Endothelial cell of umbilical vein (primary cell): ENCODE measurements at regions not wholly inside any gene's neighbourhood (a gene's known extent, or its start where the extent isn't known, plus 50 kb on each side); places are given as distances from the start of the nearest gene placed in this dataset.

Experiments
- BruUV-seq: library from RNA; stranded (reverse); fragments of 400-500 nt; replicated peaks from 2 replicates; lab custom pipeline; 2021; lab: Mats Ljungman, UMichigan
- CTCF ChIA-PET: fragments of 300-600, 350-600 bp; sonication (Branson Sonifier 250); formaldehyde crosslinking; loops from one replicate; lab custom pipeline; 2021; ENCODE audit warnings: antibody characterized with exemption, inconsistent platforms; lab: Charles Lee
- POLR2A ChIA-PET: fragments of 300-600, 350-600 bp; sonication (Branson Sonifier 250); formaldehyde crosslinking; loops from one replicate; lab custom pipeline; 2021; ENCODE audit warnings: antibody characterized with exemption, inconsistent platforms; lab: Charles Lee
- DNase-seq: peaks from one replicate; pipeline ENCODE4 v3.0.0-alpha.2; 2011; ENCODE audit warnings: low read depth, low spot score
- FAIRE-seq: peaks from 2 replicates; lab custom pipeline; 2011; peaks lifted over from hg19 to GRCh38; lab: Jason Lieb, UNC
- H2AFZ ChIP-seq: 2 replicates; pipeline ENCODE4 v1.6.0; 2012; ENCODE audit warnings: low read depth, low read length, control low read depth, inconsistent platforms
- H3K27ac ChIP-seq: 2 replicates; pipeline ENCODE4 v1.5.1; 2011; ENCODE audit warnings: low read depth, mild to moderate bottlenecking, control low read depth, low read length, moderate library complexity; ENCODE audit not compliant: insufficient read depth
- H3K27me3 ChIP-seq, 2 experiments: 2 replicates each; pipeline versions ENCODE4 v1.6.0 to v1.6.1; 2011; ENCODE audit warnings: low read length in 2 of 2, mixed read lengths in 1 of 2; ENCODE audit not compliant: control insufficient read depth in 2 of 2, insufficient read depth in 2 of 2
- H3K36me3 ChIP-seq, 2 experiments: 2 replicates in 1 of 2; 3 replicates in 1 of 2; pipeline ENCODE4 v1.5.1; 2011; ENCODE audit warnings: low read length in 2 of 2, mild to moderate bottlenecking in 1 of 2, moderate library complexity in 1 of 2; ENCODE audit not compliant: control insufficient read depth in 2 of 2, insufficient read depth in 2 of 2; ENCODE audit errors: extremely low read depth in 1 of 2
- H3K4me1 ChIP-seq: 3 replicates; pipeline ENCODE4 v1.5.1; 2011; ENCODE audit warnings: mild to moderate bottlenecking, low read length; ENCODE audit not compliant: control insufficient read depth, insufficient read depth; ENCODE audit errors: extremely low read depth
- H3K4me2 ChIP-seq: 2 replicates; pipeline ENCODE4 v1.6.1; 2011; ENCODE audit warnings: low read length, control low read depth, mixed read lengths; ENCODE audit not compliant: insufficient read depth
- H3K4me3 ChIP-seq, 3 experiments: fragments of 200-600 bp in 1 of 3; sonication (generic), shearing (Covaris generic) in 1 of 3; replicated peaks in 1 of 3; 2 replicates each; pipeline ENCODE4 v1.5.1; 2011 to 2016; ENCODE audit warnings: control low read depth in 3 of 3, low read length in 3 of 3, mild to moderate bottlenecking in 2 of 3, inconsistent platforms in 1 of 3, low read depth in 1 of 3, moderate library complexity in 1 of 3; ENCODE audit not compliant: insufficient read depth in 1 of 3
- H3K79me2 ChIP-seq: 2 replicates; pipeline ENCODE4 v1.6.0; 2012; ENCODE audit warnings: low read length, inconsistent platforms; ENCODE audit not compliant: control insufficient read depth, insufficient read depth
- H3K9ac ChIP-seq: replicated peaks from 2 replicates; pipeline ENCODE3; 2011; ENCODE audit warnings: low read length, control low read depth; ENCODE audit not compliant: insufficient read depth; ENCODE audit errors: extremely low read depth
- H3K9me1 ChIP-seq: replicated peaks from 3 replicates; pipeline ENCODE4 v1.6.0; 2011; ENCODE audit warnings: mild to moderate bottlenecking, low read length; ENCODE audit not compliant: control insufficient read depth, insufficient read depth; ENCODE audit errors: extremely low read depth
- H3K9me3 ChIP-seq: replicated peaks from 2 replicates; pipeline ENCODE4 v1.5.1; 2012; ENCODE audit warnings: low read length, inconsistent platforms; ENCODE audit not compliant: control insufficient read depth, insufficient read depth
- H4K20me1 ChIP-seq: replicated peaks from 2 replicates; pipeline ENCODE3; 2011; ENCODE audit warnings: mild to moderate bottlenecking, low read length; ENCODE audit not compliant: control insufficient read depth, insufficient read depth; ENCODE audit errors: extremely low read depth
- EZH2 ChIP-seq: IDR thresholded peaks from 2 replicates; pipeline ENCODE4 v1.6.1; 2012; ENCODE audit warnings: borderline replicate concordance, low read depth, mild to moderate bottlenecking, moderate library complexity, low read length, inconsistent platforms; ENCODE audit not compliant: severe bottlenecking
- FOS ChIP-seq: IDR thresholded peaks from 2 replicates; pipeline ENCODE4 v1.6.1; 2011; ENCODE audit warnings: mild to moderate bottlenecking, low read length, moderate library complexity, borderline replicate concordance; ENCODE audit not compliant: insufficient read depth
- GATA2 ChIP-seq: IDR thresholded peaks from 2 replicates; pipeline ENCODE4 v1.7.0; 2011; ENCODE audit warnings: low read depth, mild to moderate bottlenecking, moderate library complexity, mixed read lengths, low read length; ENCODE audit not compliant: insufficient read length, insufficient read depth
- JUN ChIP-seq: IDR thresholded peaks from 2 replicates; pipeline ENCODE4 v1.6.1; 2011; ENCODE audit warnings: borderline replicate concordance, low read depth; ENCODE audit not compliant: insufficient read length, insufficient read depth
- MYC ChIP-seq: IDR thresholded peaks from one replicate; pipeline ENCODE4 v1.6.1; 2011; ENCODE audit warnings: mild to moderate bottlenecking, low read depth, low read length
- POLR2A ChIP-seq: IDR thresholded peaks from 2 replicates; pipeline ENCODE4 v1.6.1; 2012; ENCODE audit warnings: low read depth, mild to moderate bottlenecking, control low read depth, low read length
- POLR2AphosphoS5 ChIP-seq: IDR thresholded peaks from 2 replicates; pipeline ENCODE4 v1.6.1; 2012; ENCODE audit warnings: low read depth, mild to moderate bottlenecking, control low read depth, low read length, moderate library complexity; ENCODE audit not compliant: insufficient read depth
- dilution Hi-C: fragments of 300-500 bp; cut with MboI; formaldehyde crosslinking; loops from one replicate; pipeline ENCODE4 v1.15.0; 2019; ENCODE audit warnings: low sequenced_read_pairs; ENCODE audit not compliant: extremely low pct_ligation_motif_present
- intact Hi-C: fragments of 100-400 bp; cut with micrococcal nuclease; formaldehyde crosslinking; loops from one replicate; pipeline ENCODE4 v1.10.0; 2022
- TF ChIP-seq, protein P1 (sequence below): IDR thresholded peaks from 2 replicates; pipeline ENCODE4 v1.6.1; 2011; ENCODE audit not compliant: insufficient read depth, insufficient read length
- TF ChIP-seq, protein P2 (sequence below), 2 donors: IDR thresholded peaks; 1 replicate in 1 of 2; 2 replicates in 1 of 2; pipeline ENCODE4 v1.5.1; 2011; ENCODE audit warnings: low read length in 2 of 2, mild to moderate bottlenecking in 2 of 2, moderate library complexity in 2 of 2, control low read depth in 1 of 2, inconsistent platforms in 1 of 2, low read depth in 1 of 2; ENCODE audit not compliant: insufficient read depth in 1 of 2; ENCODE audit errors: extremely low read depth in 1 of 2

DNA sequence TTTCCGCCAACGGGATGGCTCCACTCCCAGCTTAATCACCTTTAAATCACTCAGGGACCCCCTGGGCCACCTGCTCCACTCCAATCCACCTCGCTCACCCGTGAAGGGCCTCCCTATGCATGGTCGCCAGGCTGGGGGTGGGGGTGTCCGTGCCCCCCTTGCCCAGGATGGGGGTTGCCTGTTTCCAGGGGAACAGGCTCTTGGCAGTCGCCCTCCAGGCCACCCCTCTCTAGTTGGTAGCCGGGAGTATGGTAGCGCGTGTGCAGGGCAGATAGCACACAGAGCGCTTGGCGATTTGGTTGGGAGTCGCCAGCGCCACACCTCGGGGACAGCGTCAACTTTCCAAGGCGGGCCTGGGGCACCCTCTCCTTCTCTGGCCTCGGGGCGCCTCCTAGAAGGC, 134.9 kb upstream of the ZNF92 start:
- Histone ChIP-seq H3K9ac (no peak overlapping the region), H3K4me3 (no peak overlapping the region), H3K9me3 (no peaks in the 10 kb centered on the region), H4K20me1 (no peaks in the 10 kb centered on the region), H3K27ac (no peak overlapping the region), H3K36me3 (no peaks in the 10 kb centered on the region), H3K4me2 (no peak overlapping the region), H3K4me1 (peaks cover 3% of the 10 kb centered on the region), H3K9me1 (no peaks in the 10 kb centered on the region), H2AFZ (no peak overlapping the region), H3K27me3 (peaks cover 1 to 3% of the 10 kb centered on the region in 2 experiments), H3K79me2 (no peaks in the 10 kb centered on the region)
- no TSS peak for BruUV-seq
- ChIA-PET POLR2A (no interaction called here), CTCF (interaction anchor here (1.4 kb wide), 1 partner anchor 10 kb away, joined by 3 read pairs; no protein-coding TSS in a partner anchor)
- dilution Hi-C loops: no loop called here
- DNase-seq (no peak), FAIRE-seq (no peak)
- intact Hi-C loops: loop anchor here (5.0 kb wide), 1 partner anchor 259 kb away; no protein-coding TSS in a partner anchor
- TF ChIP-seq GATA2 (no peak), MYC (no peak)

DNA sequence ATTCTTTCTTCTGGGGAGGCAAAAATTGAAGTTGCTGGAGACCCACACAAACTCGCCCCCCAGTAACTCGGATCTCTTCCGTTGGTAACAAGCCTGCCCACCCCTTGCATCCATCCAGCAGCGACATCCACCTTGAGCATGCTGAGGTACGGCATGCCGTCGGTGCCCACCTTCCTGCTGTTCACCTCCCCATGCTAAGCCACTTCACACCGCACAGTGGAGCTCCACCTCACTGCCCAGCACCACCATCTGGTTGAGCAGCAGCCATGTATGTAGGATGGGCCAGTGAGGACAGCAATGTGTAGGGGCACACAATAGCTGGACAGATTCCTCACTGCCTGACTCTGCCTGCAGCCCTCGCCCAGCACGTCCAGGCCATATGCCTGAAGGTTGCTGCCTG, 138.1 kb upstream of the ZNF92 start:
- Histone ChIP-seq H4K20me1 (no peaks in the 10 kb centered on the region), H3K4me3 (no peak overlapping the region), H3K36me3 (no peaks in the 10 kb centered on the region), H3K4me1 (peaks cover 3% of the 10 kb centered on the region), H3K27me3 (peaks cover 4 to 10% of the 10 kb centered on the region in 2 experiments), H2AFZ (no peak overlapping the region), H3K9ac (no peak overlapping the region), H3K27ac (no peak overlapping the region), H3K9me3 (no peaks in the 10 kb centered on the region), H3K9me1 (no peaks in the 10 kb centered on the region), H3K4me2 (no peak overlapping the region), H3K79me2 (no peaks in the 10 kb centered on the region)
- DNase-seq (no peak), FAIRE-seq (no peak)
- dilution Hi-C loops: no loop called here
- CTCF ChIA-PET: interaction anchor here (0.6 kb wide), 1 partner anchor 64 kb away, joined by 3 read pairs; no protein-coding TSS in a partner anchor
- BruUV-seq: no TSS peak
- intact Hi-C loops: loop anchor here (5.0 kb wide), 1 partner anchor 262 kb away; no protein-coding TSS in a partner anchor
- TF ChIP-seq EZH2 (no peak), FOS (no peak), GATA2 (no peak), POLR2A (no peak), POLR2AphosphoS5 (no peak), JUN (no peak), MYC (no peak)
- TF ChIP-seq, protein P1, sequence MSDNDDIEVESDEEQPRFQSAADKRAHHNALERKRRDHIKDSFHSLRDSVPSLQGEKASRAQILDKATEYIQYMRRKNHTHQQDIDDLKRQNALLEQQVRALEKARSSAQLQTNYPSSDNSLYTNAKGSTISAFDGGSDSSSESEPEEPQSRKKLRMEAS: no peak
- TF ChIP-seq, protein P2, sequence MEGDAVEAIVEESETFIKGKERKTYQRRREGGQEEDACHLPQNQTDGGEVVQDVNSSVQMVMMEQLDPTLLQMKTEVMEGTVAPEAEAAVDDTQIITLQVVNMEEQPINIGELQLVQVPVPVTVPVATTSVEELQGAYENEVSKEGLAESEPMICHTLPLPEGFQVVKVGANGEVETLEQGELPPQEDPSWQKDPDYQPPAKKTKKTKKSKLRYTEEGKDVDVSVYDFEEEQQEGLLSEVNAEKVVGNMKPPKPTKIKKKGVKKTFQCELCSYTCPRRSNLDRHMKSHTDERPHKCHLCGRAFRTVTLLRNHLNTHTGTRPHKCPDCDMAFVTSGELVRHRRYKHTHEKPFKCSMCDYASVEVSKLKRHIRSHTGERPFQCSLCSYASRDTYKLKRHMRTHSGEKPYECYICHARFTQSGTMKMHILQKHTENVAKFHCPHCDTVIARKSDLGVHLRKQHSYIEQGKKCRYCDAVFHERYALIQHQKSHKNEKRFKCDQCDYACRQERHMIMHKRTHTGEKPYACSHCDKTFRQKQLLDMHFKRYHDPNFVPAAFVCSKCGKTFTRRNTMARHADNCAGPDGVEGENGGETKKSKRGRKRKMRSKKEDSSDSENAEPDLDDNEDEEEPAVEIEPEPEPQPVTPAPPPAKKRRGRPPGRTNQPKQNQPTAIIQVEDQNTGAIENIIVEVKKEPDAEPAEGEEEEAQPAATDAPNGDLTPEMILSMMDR (IDR thresholded peaks at IDR 0.05; ENCODE audit: extremely low read depth in 1 of 2, insufficient read depth in 1 of 2, low read depth in 1 of 2, low read length in 2 of 2): no peak
- POLR2A ChIA-PET: no interaction called here
